Upper lobe of left lung (tissue), 6 donors: ENCODE measurements at regions not wholly inside any gene's neighbourhood (a gene's known extent, or its start where the extent isn't known, plus 50 kb on each side); places are given as distances from the start of the nearest gene placed in this dataset.

Experiments
- ATAC-seq, 2 donors: fragments of 200-7000 bp; cut with Tn5 transposase; one replicate each; pipeline ENCODE4 v1.9.1; 2022; ENCODE audit warnings: mild to moderate bottlenecking in 2 of 2, moderate library complexity in 2 of 2; ENCODE audit not compliant: low FRiP score in 2 of 2
- DNase-seq, 2 donors: peaks; one replicate each; pipeline ENCODE4 v3.0.0-alpha.2; 2019 to 2020
- H3K27ac ChIP-seq, 4 donors: fragments of 200-600 bp; sonication (generic); one replicate each; pipeline ENCODE4 v1.5.1; 2016 to 2019
- H3K27me3 ChIP-seq, 4 donors: fragments of 200-600 bp; sonication (generic); one replicate each; pipeline ENCODE4 v1.5.1; 2017 to 2019
- H3K36me3 ChIP-seq, 4 donors: fragments of 200-600 bp; sonication (generic); one replicate each; pipeline ENCODE4 v1.5.1; 2016 to 2019
- H3K4me1 ChIP-seq, 4 donors: fragments of 200-600 bp; sonication (generic); one replicate each; pipeline ENCODE4 v1.5.1; 2018 to 2019
- H3K4me3 ChIP-seq, 4 donors: fragments of 200-600 bp; sonication (generic); one replicate each; pipeline ENCODE4 v1.5.1; 2017 to 2019; ENCODE audit warnings: mild to moderate bottlenecking in 2 of 4, moderate library complexity in 1 of 4
- H3K9me3 ChIP-seq, 4 donors: fragments of 200-600 bp; sonication (generic); one replicate each; pipeline ENCODE4 v1.5.1; 2018 to 2019
- CTCF ChIP-seq, 6 experiments: fragments of 450-650 bp in 4 of 6; fragments of 200-600 bp in 2 of 6; sonication (generic) in 2 of 6; IDR thresholded peaks; one replicate each; pipeline ENCODE4 v1.5.1; 2016 to 2019; ENCODE audit warnings: antibody characterized with exemption in 6 of 6
- EP300 ChIP-seq, 4 donors: sonication (generic); formaldehyde crosslinking; IDR thresholded peaks; one replicate each; pipeline ENCODE4 v1.5.1; 2017; ENCODE audit warnings: antibody characterized with exemption in 4 of 4, control low read depth in 2 of 4
- POLR2A ChIP-seq, 4 donors: fragments of 450-650 bp; IDR thresholded peaks; one replicate each; pipeline ENCODE4 v1.5.1; 2016 to 2017; ENCODE audit warnings: antibody characterized with exemption in 4 of 4, mild to moderate bottlenecking in 2 of 4
- POLR2AphosphoS5 ChIP-seq, 2 donors: sonication (generic); formaldehyde crosslinking; IDR thresholded peaks; one replicate each; pipeline ENCODE4 v1.5.1; 2017; ENCODE audit warnings: antibody characterized with exemption in 2 of 2
- WGBS, 2 donors: methylation state at CpG; one replicate each; pipeline ENCODE4 v1.1.5; 2017 to 2018; 5-methylcytosine and 5-hydroxymethylcytosine counted together
- donor health status: DM: no; HTN: no; CAD: no; lungs with moderate emphysema.
- donor health status: DM: no; HTN: yes; CAD: no; lungs with severe emphysema.

- Histone ChIP-seq H3K4me1 (no peaks in the 10 kb centered on the region), H3K4me3 (no peak overlapping the region), H3K36me3 (no peaks in the 10 kb centered on the region), H3K9me3 (no peaks in the 10 kb centered on the region), H3K27me3 (no peaks in the 10 kb centered on the region), H3K27ac (no peak overlapping the region)
- ATAC-seq: no peak
- 56 to 58% methylated on average over 5 of the region's 5 CpGs for WGBS, 2 donors
- TF ChIP-seq CTCF (IDR thresholded peaks at IDR 0.05) (no peak), EP300 (IDR thresholded peaks at IDR 0.05) (no peak), POLR2A (IDR thresholded peaks at IDR 0.05) (no peak), POLR2AphosphoS5 (IDR thresholded peaks at IDR 0.05) (no peak)
- no peak for DNase-seq
Observed at GRCh38 chr14:87152693-87153092, 840.3 kb downstream of the GALC start.

GRCh38 chr14:87149583-87150354, 843.2 kb downstream of the GALC start:
- 27 to 28% methylated on average over 6 of the region's 6 CpGs for WGBS, 2 donors
- H3K27me3 ChIP-seq: no peaks in the 10 kb centered on the region
- TF ChIP-seq CTCF (IDR thresholded peaks at IDR 0.05) (no peak), POLR2A (IDR thresholded peaks at IDR 0.05) (no peak), EP300 (IDR thresholded peaks at IDR 0.05) (no peak), POLR2AphosphoS5 (IDR thresholded peaks at IDR 0.05) (no peak)
- no peak overlapping the region for H3K27ac ChIP-seq
- ATAC-seq (no peak), DNase-seq (no peak)
- H3K4me3 ChIP-seq: no peak overlapping the region
- H3K36me3 ChIP-seq: no peaks in the 10 kb centered on the region
- no peaks in the 10 kb centered on the region for H3K9me3 ChIP-seq
- H3K4me1 ChIP-seq: no peaks in the 10 kb centered on the region

- Histone ChIP-seq H3K27ac (no peak overlapping the region), H3K36me3 (no peaks in the 10 kb centered on the region), H3K9me3 (no peaks in the 10 kb centered on the region), H3K27me3 (no peaks in the 10 kb centered on the region), H3K4me3 (no peak overlapping the region), H3K4me1 (no peaks in the 10 kb centered on the region)
- TF ChIP-seq CTCF (IDR thresholded peaks at IDR 0.05) (no peak), EP300 (IDR thresholded peaks at IDR 0.05) (no peak), POLR2A (IDR thresholded peaks at IDR 0.05) (no peak), POLR2AphosphoS5 (IDR thresholded peaks at IDR 0.05) (no peak)
- ATAC-seq (no peak), DNase-seq (no peak)
- WGBS, 2 donors: 51 to 57% methylated on average over 3 of the region's 3 CpGs
Observed at GRCh38 chr14:87148655-87149054, 844.3 kb downstream of the GALC start.

- no peak for DNase-seq
- Histone ChIP-seq H3K36me3 (no peaks in the 10 kb centered on the region), H3K4me3 (no peak overlapping the region), H3K27me3 (no peaks in the 10 kb centered on the region), H3K9me3 (no peaks in the 10 kb centered on the region), H3K4me1 (no peaks in the 10 kb centered on the region), H3K27ac (no peak overlapping the region)
- 92 to 97% methylated on average over 3 of the region's 3 CpGs for WGBS, 2 donors
- TF ChIP-seq POLR2AphosphoS5 (IDR thresholded peaks at IDR 0.05) (no peak), POLR2A (IDR thresholded peaks at IDR 0.05) (no peak), EP300 (IDR thresholded peaks at IDR 0.05) (no peak), CTCF (IDR thresholded peaks at IDR 0.05) (no peak)
- ATAC-seq: no peak
Observed at GRCh38 chr14:87142551-87143211, 850.3 kb downstream of the GALC start.
